Lower lobe of right lung (tissue), 2 donors: ENCODE measurements at regions not wholly inside any gene's neighbourhood (a gene's known extent, or its start where the extent isn't known, plus 50 kb on each side); places are given as distances from the start of the nearest gene placed in this dataset.

ENCODE experiments used
- ATAC-seq, 2 donors: fragments of 200-7000 bp; cut with Tn5 transposase; one replicate each; pipeline ENCODE4 v1.9.1; 2020 to 2022; ENCODE audit warnings: mild to moderate bottlenecking in 2 of 2, moderate library complexity in 2 of 2
- DNase-seq: peaks from one replicate; pipeline ENCODE4 v3.0.0-alpha.2; 2020
- H3K27ac ChIP-seq: fragments of 200-600 bp; one replicate; pipeline ENCODE4 v1.8.0; 2022
- H3K27me3 ChIP-seq: fragments of 200-600 bp; one replicate; pipeline ENCODE4 v1.8.0; 2022; ENCODE audit warnings: low read depth
- H3K36me3 ChIP-seq: fragments of 200-600 bp; one replicate; pipeline ENCODE4 v1.8.0; 2022; ENCODE audit warnings: mild to moderate bottlenecking
- H3K4me1 ChIP-seq: fragments of 200-600 bp; one replicate; pipeline ENCODE4 v1.8.0; 2022
- H3K4me3 ChIP-seq: fragments of 200-600 bp; one replicate; pipeline ENCODE4 v1.8.0; 2022; ENCODE audit warnings: mild to moderate bottlenecking
- H3K9me3 ChIP-seq: fragments of 200-600 bp; one replicate; pipeline ENCODE4 v1.8.0; 2022
- CTCF ChIP-seq: fragments of 200-600 bp; IDR thresholded peaks from one replicate; pipeline ENCODE4 v1.8.0; 2022; ENCODE audit warnings: antibody characterized with exemption, mild to moderate bottlenecking
- intact Hi-C: fragments of 100-400 bp; cut with DNase I; formaldehyde crosslinking; loops from one replicate; pipeline ENCODE4 v1.11.0; 2022
- donor health status: DM: no; HTN: yes; CAD: no; lungs with severe emphysema.

GRCh38 chr2:181145645-181146044 lies 165.2 kb downstream of the UBE2E3 start:
- no peak for TF ChIP-seq CTCF
- no peaks in the 10 kb centered on the region for H3K27me3 ChIP-seq
- H3K27ac ChIP-seq, result no peak overlapping the region
- no peaks in the 10 kb centered on the region for H3K36me3 ChIP-seq
- DNase-seq (no peak), ATAC-seq (peak in 1 of 2 donors; percentile 17)
- H3K9me3 ChIP-seq, result no peaks in the 10 kb centered on the region
- H3K4me1 ChIP-seq, result peaks cover 4% of the 10 kb centered on the region
- intact Hi-C loops, result no loop called here
- H3K4me3 ChIP-seq, result no peak overlapping the region

- ATAC-seq (peak in 1 of 2 donors; percentile 23), DNase-seq (no peak)
- H3K9me3 ChIP-seq, result no peaks in the 10 kb centered on the region
- TF ChIP-seq CTCF, result no peak
- H3K27me3 ChIP-seq, result no peaks in the 10 kb centered on the region
- intact Hi-C loops, result no loop called here
- no peaks in the 10 kb centered on the region for H3K4me1 ChIP-seq
- H3K27ac ChIP-seq, result no peak overlapping the region
- no peaks in the 10 kb centered on the region for H3K36me3 ChIP-seq
- H3K4me3 ChIP-seq, result no peak overlapping the region
Observed at GRCh38 chr2:181146171-181146570, 165.8 kb downstream of the UBE2E3 start.

GRCh38 chr2:181149056-181149455 lies 168.7 kb downstream of the UBE2E3 start:
- intact Hi-C loops, result no loop called here
- no peak overlapping the region for H3K4me3 ChIP-seq
- no peak overlapping the region for H3K27ac ChIP-seq
- no peaks in the 10 kb centered on the region for H3K36me3 ChIP-seq
- no peak for ATAC-seq
- no peak for DNase-seq
- no peaks in the 10 kb centered on the region for H3K4me1 ChIP-seq
- no peak for TF ChIP-seq CTCF
- H3K27me3 ChIP-seq, result no peaks in the 10 kb centered on the region
- H3K9me3 ChIP-seq, result no peaks in the 10 kb centered on the region

- H3K9me3 ChIP-seq, result peaks cover 4% of the 10 kb centered on the region
- intact Hi-C loops, result no loop called here
- no peak overlapping the region for H3K27ac ChIP-seq
- H3K4me1 ChIP-seq, result no peaks in the 10 kb centered on the region
- no peaks in the 10 kb centered on the region for H3K36me3 ChIP-seq
- no peak for DNase-seq
- ATAC-seq, result no peak
- no peak overlapping the region for H3K4me3 ChIP-seq
- no peaks in the 10 kb centered on the region for H3K27me3 ChIP-seq
- TF ChIP-seq CTCF, result no peak
Observed at GRCh38 chr2:181152226-181152625, 171.8 kb downstream of the UBE2E3 start.

GRCh38 chr2:181152701-181153100 lies 172.3 kb downstream of the UBE2E3 start:
- ATAC-seq (no peak), DNase-seq (no peak)
- Histone ChIP-seq H3K4me1 (no peaks in the 10 kb centered on the region), H3K27me3 (no peaks in the 10 kb centered on the region), H3K4me3 (no peak overlapping the region), H3K36me3 (no peaks in the 10 kb centered on the region), H3K9me3 (peaks cover 4% of the 10 kb centered on the region), H3K27ac (no peak overlapping the region)
- intact Hi-C loops, result no loop called here
- TF ChIP-seq CTCF, result no peak

GRCh38 chr2:181153886-181154285 lies 173.5 kb downstream of the UBE2E3 start:
- no peak for TF ChIP-seq CTCF
- Histone ChIP-seq H3K36me3 (no peaks in the 10 kb centered on the region), H3K4me3 (no peak overlapping the region), H3K4me1 (no peaks in the 10 kb centered on the region), H3K27ac (no peak overlapping the region), H3K9me3 (peaks cover 4% of the 10 kb centered on the region), H3K27me3 (no peaks in the 10 kb centered on the region)
- intact Hi-C loops, result no loop called here
- no peak for ATAC-seq
- no peak for DNase-seq
